ENCODE measurements at regions not wholly inside any gene's neighbourhood (a gene's known extent, or its start where the extent isn't known, plus 50 kb on each side); places are given as distances from the start of the nearest gene placed in this dataset.

DNA sequence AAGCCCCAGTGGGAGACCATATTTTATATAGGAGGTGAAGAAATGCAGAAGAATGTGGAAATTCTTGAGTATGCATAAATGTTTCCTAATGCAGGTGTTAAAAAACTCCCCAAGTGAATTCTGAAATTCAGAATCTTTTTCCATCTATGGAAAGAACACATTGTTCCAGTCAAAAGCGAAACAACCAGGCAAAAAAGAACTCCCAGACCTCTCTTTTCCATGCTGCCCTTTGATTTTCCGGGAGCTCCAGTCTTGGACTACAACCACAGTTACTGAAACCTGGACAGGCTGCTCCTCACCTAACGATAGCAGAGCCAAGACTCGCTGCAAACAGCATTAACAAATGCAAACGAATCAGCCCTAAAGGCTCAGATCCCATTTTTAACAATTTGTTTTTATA lies 108.7 kb upstream of the CNKSR3 start:
- TF ChIP-seq, protein P1, sequence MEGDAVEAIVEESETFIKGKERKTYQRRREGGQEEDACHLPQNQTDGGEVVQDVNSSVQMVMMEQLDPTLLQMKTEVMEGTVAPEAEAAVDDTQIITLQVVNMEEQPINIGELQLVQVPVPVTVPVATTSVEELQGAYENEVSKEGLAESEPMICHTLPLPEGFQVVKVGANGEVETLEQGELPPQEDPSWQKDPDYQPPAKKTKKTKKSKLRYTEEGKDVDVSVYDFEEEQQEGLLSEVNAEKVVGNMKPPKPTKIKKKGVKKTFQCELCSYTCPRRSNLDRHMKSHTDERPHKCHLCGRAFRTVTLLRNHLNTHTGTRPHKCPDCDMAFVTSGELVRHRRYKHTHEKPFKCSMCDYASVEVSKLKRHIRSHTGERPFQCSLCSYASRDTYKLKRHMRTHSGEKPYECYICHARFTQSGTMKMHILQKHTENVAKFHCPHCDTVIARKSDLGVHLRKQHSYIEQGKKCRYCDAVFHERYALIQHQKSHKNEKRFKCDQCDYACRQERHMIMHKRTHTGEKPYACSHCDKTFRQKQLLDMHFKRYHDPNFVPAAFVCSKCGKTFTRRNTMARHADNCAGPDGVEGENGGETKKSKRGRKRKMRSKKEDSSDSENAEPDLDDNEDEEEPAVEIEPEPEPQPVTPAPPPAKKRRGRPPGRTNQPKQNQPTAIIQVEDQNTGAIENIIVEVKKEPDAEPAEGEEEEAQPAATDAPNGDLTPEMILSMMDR (IDR thresholded peaks at IDR 0.05; ENCODE audit: borderline replicate concordance, extremely low read depth, low read length, poor library complexity, severe bottlenecking), result no peak
- no peak for TF ChIP-seq EZH2 (IDR thresholded peaks at IDR 0.05; ENCODE audit: borderline replicate concordance, low read depth, low read length, severe bottlenecking)

All from DND-41 (cell line).